GM18868 (cell line): ENCODE measurements at regions not wholly inside any gene's neighbourhood (a gene's known extent, or its start where the extent isn't known, plus 50 kb on each side); places are given as distances from the start of the nearest gene placed in this dataset.

Experiments used
- ATAC-seq: cut with Tn5 transposase; IDR thresholded peaks from one replicate; pipeline ENCODE4 v1.9.1; 2021; ENCODE audit warnings: mild to moderate bottlenecking, moderate library complexity; ENCODE audit not compliant: unreplicated experiment

- ATAC-seq, result no peak
Observed at GRCh38 chr2:16019617-16020351, 79.4 kb downstream of the MYCN start.

- no peak for ATAC-seq
Observed at GRCh38 chr2:16019060-16019480, 78.7 kb downstream of the MYCN start.

- no peak for ATAC-seq
Observed at GRCh38 chr2:16018277-16019059, 78.1 kb downstream of the MYCN start.

DNA sequence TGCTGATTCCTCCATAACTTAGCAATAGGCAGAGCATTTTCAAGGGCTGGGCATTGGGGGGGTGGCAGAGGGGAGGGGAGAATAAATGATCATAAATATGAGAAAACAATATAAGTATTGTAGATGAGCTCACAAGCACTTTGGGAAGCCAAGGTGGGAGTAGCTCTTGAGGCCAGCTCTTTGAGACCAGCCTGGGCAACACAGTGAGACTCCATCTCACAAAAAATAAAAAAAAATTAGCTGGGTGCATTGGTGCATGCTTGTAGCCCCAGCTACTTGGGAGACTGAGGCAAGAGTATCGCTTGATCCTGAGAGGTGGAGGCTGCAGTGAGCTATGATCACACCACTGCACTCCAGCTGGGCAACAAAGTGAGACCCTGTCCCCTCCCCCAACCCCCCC, 75.9 kb downstream of the MYCN start:
- no peak for ATAC-seq

DNA sequence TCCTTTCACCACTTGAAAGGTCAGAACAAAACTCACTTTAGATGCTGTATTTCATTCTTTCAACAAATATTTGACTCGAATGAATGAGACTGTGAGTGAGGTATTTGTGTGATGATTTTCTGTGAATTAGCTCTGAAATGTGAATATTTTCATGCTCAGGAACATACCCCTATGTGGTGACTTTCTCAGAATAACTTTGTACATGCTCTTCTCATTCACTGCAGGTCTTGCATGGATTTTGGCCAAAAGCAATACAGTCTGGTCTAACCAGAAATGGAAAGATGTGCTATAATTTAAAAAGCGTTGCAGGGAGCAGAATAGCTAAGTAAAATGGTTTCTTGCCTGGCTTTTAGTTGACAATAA, 75.5 kb downstream of the MYCN start:
- no peak for ATAC-seq

- no peak for ATAC-seq
Observed at GRCh38 chr2:16015210-16015902, 75.0 kb downstream of the MYCN start.

GRCh38 chr2:16014802-16015201, 74.5 kb downstream of the MYCN start:
- no peak for ATAC-seq

GRCh38 chr2:16014041-16014787, 73.9 kb downstream of the MYCN start:
- ATAC-seq, result no peak

GRCh38 chr2:16013359-16013911, 73.1 kb downstream of the MYCN start:
- ATAC-seq, result no peak

- ATAC-seq, result no peak
Observed at GRCh38 chr2:16012626-16013358, 72.4 kb downstream of the MYCN start.

- no peak for ATAC-seq
Observed at GRCh38 chr2:16012029-16012596, 71.8 kb downstream of the MYCN start.

- ATAC-seq, result no peak
Observed at GRCh38 chr2:16011621-16011960, 71.2 kb downstream of the MYCN start.

DNA sequence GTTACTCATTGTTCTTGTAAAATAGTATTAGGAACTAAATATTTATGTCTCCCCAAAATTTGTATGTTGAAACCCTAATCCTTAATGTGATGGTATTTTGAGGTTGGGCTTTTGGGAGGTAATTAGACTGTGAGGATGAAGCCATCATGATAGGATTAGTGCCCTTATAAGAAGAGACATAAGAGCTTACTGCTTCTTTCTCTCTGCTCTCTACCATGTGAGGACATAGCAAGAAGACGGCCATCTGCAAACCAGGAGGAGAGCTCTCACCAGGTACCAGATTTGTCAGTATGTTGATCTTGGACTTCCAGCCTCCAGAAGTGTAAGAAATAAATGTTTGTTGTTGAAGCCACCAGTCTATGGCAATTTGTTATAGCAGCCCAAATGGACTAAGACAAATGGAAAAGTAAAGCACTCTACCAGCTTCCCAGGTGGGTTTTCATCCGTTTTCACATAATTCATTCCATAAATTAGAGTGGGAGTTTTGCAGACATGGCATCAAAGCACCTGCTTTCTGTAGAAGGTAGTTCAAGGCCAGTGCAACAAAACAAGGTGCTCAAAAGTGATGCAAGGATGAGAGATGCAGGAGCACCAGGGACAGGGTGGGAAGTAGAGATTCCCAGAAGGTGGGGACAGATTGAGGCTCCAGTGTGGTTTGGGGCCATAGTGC, 70.7 kb downstream of the MYCN start:
- ATAC-seq, result no peak

DNA sequence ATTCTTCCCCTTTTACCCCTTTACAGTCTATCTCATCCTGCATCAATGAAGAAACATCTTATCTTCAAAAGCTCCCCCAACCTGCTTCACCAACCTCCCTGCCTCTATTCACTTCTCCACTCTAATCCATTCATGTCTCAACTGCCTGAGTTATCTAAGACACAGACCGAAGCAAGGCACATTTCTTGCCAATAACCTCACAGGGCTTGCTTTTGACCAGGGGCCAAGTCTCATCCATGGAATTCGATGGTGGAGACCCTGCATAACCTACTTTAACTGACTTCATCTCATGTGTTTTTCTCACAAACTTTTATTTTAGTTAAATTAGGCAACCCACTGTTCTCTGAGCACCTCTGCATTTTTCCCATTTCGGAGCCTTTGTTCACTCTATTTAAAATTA, 69.7 kb downstream of the MYCN start:
- ATAC-seq, result no peak

- no peak for ATAC-seq
Observed at GRCh38 chr2:16009560-16009959, 69.2 kb downstream of the MYCN start.

DNA sequence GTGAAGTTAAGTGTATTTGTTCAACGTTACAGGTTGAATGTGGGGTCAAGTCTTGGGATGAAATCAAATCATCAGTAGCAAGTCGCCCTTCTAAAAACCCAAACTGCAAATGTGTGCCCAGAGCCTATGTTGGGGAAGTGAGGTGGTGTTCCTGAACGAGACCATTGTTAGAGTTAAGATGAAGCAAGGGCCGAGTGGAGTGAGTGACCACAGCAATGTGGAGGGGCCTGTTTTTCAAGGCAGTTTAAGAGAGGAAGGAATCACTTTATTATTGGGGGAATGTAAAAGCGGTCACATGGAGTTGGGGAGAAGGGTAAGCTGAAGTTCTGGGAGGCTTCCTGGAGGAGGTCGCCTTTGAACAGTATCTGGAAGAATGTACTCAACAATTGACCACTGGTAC, 68.5 kb downstream of the MYCN start:
- no peak for ATAC-seq

- no peak for ATAC-seq
Observed at GRCh38 chr2:16008331-16008850, 68.0 kb downstream of the MYCN start.

DNA sequence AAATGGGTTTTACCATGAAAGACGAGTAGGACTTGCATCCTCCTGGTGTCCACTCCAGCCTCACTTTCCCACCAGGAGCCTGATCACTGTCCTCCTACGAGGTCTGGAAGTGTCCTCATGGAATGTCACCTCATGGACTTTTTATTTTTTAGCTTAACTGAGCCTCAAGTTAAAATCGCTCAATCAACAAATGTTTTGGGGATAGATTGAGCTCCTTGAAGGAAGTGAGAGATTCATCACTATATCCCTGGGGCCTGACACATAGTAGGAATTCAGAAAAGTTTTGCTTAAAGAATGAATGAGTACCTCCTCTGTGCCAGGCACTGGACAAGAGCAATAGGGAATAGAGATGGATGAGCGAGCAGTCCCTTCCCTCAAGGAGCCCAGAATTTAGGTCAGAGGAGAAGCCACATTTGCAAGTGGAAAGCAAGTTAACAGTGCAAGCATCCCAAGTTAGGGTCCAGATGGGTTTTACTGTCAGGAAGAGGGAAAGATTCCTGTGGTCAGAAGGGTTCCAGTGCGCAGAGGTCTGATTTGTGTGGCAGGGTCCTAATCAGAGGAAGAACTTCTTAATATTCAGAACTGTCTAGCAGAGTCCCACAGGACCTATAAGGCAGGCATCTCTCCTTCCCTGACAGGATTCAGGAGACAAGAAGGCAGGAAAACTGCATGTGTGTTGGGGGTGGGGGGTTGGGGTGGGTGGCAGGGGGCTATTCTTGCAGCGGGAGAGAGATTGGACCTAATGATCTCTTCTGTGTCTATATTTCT, 67.0 kb downstream of the MYCN start:
- ATAC-seq, result no peak
